SJCRH30 (cell line): ENCODE measurements at regions not wholly inside any gene's neighbourhood (a gene's known extent, or its start where the extent isn't known, plus 50 kb on each side); places are given as distances from the start of the nearest gene placed in this dataset.

ENCODE experiments used
- DNase-seq, 2 experiments: peaks; one replicate each; pipeline ENCODE4 v3.0.0-alpha.2; 2015 to 2020
- H3K27ac ChIP-seq: fragments of 250-450 bp; sonication (Bioruptor Pico); 2 replicates; pipeline ENCODE4 v1.5.1; 2020; ENCODE audit warnings: mild to moderate bottlenecking, moderate library complexity
- H3K27me3 ChIP-seq: fragments of 250-450 bp; sonication (Bioruptor Pico); 2 replicates; pipeline ENCODE4 v1.5.1; 2020; ENCODE audit warnings: mild to moderate bottlenecking, moderate library complexity
- H3K36me3 ChIP-seq: fragments of 250-450 bp; sonication (Bioruptor Pico); 2 replicates; pipeline ENCODE4 v1.5.1; 2020; ENCODE audit warnings: mild to moderate bottlenecking, moderate library complexity
- H3K4me1 ChIP-seq: fragments of 250-450 bp; sonication (Bioruptor Pico); 2 replicates; pipeline ENCODE4 v1.5.1; 2020; ENCODE audit warnings: mild to moderate bottlenecking, moderate library complexity
- H3K4me3 ChIP-seq: fragments of 250-450 bp; sonication (Bioruptor Pico); 2 replicates; pipeline ENCODE4 v1.5.1; 2020; ENCODE audit warnings: mild to moderate bottlenecking, moderate library complexity
- H3K9me3 ChIP-seq: fragments of 250-450 bp; sonication (Bioruptor Pico); replicated peaks from 2 replicates; pipeline ENCODE4 v1.5.1; 2020; ENCODE audit warnings: mild to moderate bottlenecking, moderate library complexity

DNA sequence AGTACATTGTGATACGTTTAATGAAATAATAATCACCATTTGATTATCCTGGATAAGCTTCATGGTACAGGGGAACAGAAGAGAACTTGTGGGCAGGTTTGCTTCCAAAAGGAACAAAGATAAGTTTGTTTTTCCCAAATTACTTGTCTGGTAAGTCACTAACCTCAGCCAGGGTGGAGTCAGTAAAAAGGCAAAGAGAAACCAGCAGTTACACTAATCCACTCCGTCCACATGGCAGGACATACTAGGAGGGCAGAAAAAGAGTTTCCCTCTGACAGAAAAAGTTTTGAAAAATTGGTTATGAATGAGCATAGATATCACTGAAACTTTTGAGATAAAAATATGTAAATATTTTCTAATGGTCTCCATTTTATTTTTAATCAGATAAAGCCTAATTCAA lies 285.9 kb downstream of the IL15 start:
- DNase-seq: no peak
- Histone ChIP-seq H3K27me3 (no peaks in the 10 kb centered on the region), H3K9me3 (no peaks in the 10 kb centered on the region), H3K36me3 (no peaks in the 10 kb centered on the region), H3K4me3 (no peak overlapping the region), H3K27ac (no peak overlapping the region), H3K4me1 (no peaks in the 10 kb centered on the region)

DNA sequence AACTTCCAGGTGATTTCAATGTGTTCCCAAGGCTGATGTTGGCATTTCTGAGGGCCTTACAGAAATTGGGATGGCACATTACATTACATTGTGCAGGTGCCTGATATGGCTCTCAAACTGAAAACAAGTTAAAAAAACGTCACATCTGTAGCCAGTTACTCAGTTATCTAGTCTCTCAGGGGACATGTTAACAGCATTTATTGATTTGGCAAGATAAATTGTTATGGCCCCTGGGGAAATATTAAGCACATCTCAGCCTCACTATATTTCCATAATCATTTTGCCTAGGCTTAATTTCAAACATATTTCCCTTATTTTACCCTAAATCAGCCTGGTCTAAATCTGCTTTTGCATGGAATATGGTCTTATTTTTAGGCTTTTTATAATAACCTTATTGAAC lies 290.0 kb downstream of the IL15 start:
- Histone ChIP-seq H3K36me3 (no peaks in the 10 kb centered on the region), H3K4me1 (no peaks in the 10 kb centered on the region), H3K27me3 (no peaks in the 10 kb centered on the region), H3K4me3 (no peak overlapping the region), H3K27ac (no peak overlapping the region), H3K9me3 (no peaks in the 10 kb centered on the region)
- DNase-seq: no peak

DNA sequence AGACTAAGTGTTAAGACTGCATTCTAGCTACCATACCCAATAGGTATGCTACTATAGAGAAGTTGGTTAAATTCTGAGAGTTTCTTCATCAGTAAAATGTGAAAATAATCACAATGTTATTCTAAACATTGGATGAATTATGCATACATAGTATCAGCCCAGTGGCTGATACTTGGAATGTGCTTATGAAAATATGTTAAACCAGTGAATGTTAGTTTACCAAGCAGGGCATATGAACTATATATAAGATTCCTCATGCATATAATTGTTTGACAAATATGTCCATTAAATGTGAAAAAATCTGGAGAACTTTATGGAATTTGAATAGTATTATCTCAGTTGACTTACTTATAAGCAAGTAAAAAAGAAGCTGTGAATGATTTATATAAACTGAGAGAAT lies 296.1 kb downstream of the IL15 start:
- no peaks in the 10 kb centered on the region for H3K9me3 ChIP-seq
- H3K4me3 ChIP-seq: no peak overlapping the region
- no peak for DNase-seq
- no peaks in the 10 kb centered on the region for H3K27me3 ChIP-seq
- no peak overlapping the region for H3K27ac ChIP-seq
- no peaks in the 10 kb centered on the region for H3K4me1 ChIP-seq
- H3K36me3 ChIP-seq: no peaks in the 10 kb centered on the region

DNA sequence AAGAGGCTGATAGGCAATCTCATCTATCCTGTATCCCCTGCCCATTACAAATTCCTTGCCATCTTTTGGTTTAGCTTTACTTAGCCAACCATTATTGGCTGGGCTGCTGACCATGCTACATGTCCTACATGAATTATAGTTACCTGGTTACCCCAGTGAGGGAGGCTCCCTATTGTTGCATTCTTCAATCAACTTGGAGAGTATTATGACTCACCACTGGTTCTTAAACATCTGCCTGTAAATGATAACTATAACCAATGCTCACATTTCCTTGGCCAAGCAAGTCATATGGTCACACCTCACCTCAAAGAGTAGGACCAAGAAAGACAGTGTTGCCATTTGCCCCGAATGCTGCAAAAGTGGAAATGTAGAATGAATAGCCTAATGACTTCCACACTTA lies 297.6 kb downstream of the IL15 start:
- Histone ChIP-seq H3K27ac (no peak overlapping the region), H3K4me1 (no peaks in the 10 kb centered on the region), H3K36me3 (no peaks in the 10 kb centered on the region), H3K4me3 (no peak overlapping the region), H3K27me3 (no peaks in the 10 kb centered on the region), H3K9me3 (no peaks in the 10 kb centered on the region)
- no peak for DNase-seq

DNA sequence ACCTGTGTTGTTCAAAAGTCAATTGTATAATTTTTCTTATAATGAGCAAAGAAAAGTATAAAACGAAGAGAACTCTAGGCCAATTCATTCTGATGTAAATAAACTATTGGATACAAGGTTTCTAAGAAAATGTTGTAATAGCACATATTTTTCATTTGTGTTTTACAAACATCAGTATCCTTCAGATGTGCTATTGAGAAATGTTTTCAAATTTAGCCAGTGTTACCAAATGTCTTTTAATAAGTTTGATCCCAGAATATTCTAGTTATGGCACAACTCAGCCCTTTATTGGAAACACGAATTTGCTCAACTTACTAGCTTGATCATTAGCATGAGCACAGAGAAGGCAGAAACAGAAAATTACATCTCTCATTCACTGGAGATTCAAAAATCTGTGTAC lies 319.3 kb downstream of the IL15 start:
- DNase-seq: no peak
- no peaks in the 10 kb centered on the region for H3K27me3 ChIP-seq
- H3K4me1 ChIP-seq: no peaks in the 10 kb centered on the region
- H3K36me3 ChIP-seq: no peaks in the 10 kb centered on the region
- H3K27ac ChIP-seq: no peak overlapping the region
- no peak overlapping the region for H3K4me3 ChIP-seq
- no peaks in the 10 kb centered on the region for H3K9me3 ChIP-seq

DNA sequence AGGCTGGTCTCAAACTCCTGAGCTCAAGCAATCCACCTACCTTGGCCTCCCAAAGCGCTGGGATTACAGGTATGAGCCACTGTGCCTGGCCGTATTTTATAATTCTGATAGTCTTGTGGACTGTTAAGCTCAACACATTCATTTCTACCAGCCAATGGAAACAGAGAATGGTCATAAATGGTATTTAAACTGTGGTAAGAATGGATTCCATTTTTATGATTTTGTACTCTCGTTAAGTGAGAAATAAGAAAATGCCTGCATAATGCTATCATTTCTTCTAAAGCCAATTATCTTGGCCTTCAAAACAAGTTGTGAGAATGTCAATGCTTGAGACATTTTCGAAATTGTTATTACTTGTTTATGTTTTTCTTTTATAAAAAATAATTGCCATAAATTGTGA lies 321.0 kb downstream of the IL15 start:
- Histone ChIP-seq H3K4me1 (no peaks in the 10 kb centered on the region), H3K9me3 (peaks cover 3% of the 10 kb centered on the region; the same call in 1 of the 2 replicates), H3K27ac (no peak overlapping the region), H3K36me3 (no peaks in the 10 kb centered on the region), H3K4me3 (no peak overlapping the region), H3K27me3 (no peaks in the 10 kb centered on the region)
- DNase-seq: no peak

DNA sequence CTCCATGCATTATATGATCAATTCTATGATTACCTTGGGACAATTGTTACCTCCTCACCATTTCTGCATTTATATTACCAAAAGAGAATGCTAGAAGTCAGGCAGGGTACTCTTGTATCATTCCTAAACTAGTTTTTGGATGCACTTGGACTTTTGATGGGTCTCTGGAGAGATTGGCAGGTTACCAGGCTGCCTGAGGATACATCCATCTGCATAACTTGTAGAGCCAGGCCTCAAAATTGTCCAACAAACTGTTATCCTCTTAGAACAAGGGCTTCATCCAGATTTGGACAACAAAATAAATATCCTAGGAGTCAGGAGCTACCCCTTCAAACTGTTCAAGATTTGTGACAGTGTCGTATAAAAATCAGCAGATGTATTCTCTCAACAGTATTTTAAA lies 326.1 kb downstream of the IL15 start:
- H3K27me3 ChIP-seq: no peaks in the 10 kb centered on the region
- no peak for DNase-seq
- no peak overlapping the region for H3K27ac ChIP-seq
- no peaks in the 10 kb centered on the region for H3K36me3 ChIP-seq
- H3K9me3 ChIP-seq: peaks cover 3% of the 10 kb centered on the region; the same call in 1 of the 2 replicates
- no peaks in the 10 kb centered on the region for H3K4me1 ChIP-seq
- no peak overlapping the region for H3K4me3 ChIP-seq

DNA sequence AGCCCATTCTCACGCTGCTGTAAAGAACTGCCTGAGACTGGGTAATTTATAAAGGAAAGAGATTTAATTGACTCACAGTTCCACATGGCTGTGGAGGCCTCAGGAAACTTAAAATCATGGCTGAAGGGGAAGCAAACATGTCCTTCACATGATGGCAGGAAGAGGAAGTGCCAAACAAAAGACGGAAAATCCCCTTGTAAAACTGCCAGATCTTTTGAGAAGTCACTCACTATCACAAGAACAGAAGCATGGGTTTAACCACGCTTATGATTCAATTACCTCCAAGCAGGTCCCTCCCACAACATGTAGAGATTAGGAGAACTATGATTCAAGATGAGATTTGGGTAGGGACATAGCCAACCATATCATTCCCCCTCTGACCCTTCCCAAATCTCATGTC lies 335.5 kb downstream of the IL15 start:
- Histone ChIP-seq H3K4me1 (no peaks in the 10 kb centered on the region), H3K27me3 (no peaks in the 10 kb centered on the region), H3K36me3 (no peaks in the 10 kb centered on the region), H3K4me3 (no peak overlapping the region), H3K27ac (no peak overlapping the region), H3K9me3 (no peaks in the 10 kb centered on the region)
- no peak for DNase-seq

DNA sequence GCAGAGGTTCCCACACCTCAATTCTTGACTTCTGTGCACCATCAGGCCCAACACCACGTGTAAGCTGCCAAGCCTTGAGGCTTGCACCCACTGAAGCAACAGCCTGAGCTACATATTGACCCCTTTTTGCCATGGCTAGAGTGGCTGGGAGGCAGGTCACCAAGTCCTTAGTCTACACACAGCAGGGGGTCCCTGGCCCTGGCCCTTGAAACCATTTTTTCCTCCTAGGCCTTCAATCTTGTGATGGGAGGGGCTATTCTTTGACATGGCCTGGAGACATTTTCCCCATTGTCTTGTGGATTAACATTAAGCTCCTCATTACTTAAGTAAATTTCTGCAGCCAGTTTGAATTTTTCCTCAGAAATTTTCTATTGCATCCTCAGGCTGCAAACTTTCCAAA lies 336.6 kb downstream of the IL15 start:
- H3K36me3 ChIP-seq: no peaks in the 10 kb centered on the region
- H3K27ac ChIP-seq: no peak overlapping the region
- no peak overlapping the region for H3K4me3 ChIP-seq
- H3K4me1 ChIP-seq: no peaks in the 10 kb centered on the region
- H3K27me3 ChIP-seq: no peaks in the 10 kb centered on the region
- DNase-seq: no peak
- H3K9me3 ChIP-seq: no peaks in the 10 kb centered on the region
